Neural crest cell (in vitro differentiated cells): ENCODE measurements at regions not wholly inside any gene's neighbourhood (a gene's known extent, or its start where the extent isn't known, plus 50 kb on each side); places are given as distances from the start of the nearest gene placed in this dataset.
"Not testable (repeated sequence)": the region's sequence is repeated elsewhere in the genome, so short reads cannot be mapped to it uniquely, and the experiment has no call there.

ENCODE experiments used
- DNase-seq: peaks from one replicate; pipeline ENCODE4 v3.0.0; 2021; ENCODE audit warnings: low read depth, mixed read lengths, low spot score
- H3K27ac Mint-ChIP-seq: one replicate; pipeline ENCODE4 v1.8.0; 2021; ENCODE audit warnings: mild to moderate bottlenecking, mixed read lengths; ENCODE audit not compliant: unreplicated experiment
- H3K27me3 Mint-ChIP-seq: 2 replicates; pipeline ENCODE4 v1.8.0; 2021; ENCODE audit warnings: low read depth, mild to moderate bottlenecking, mixed read lengths
- H3K36me3 Mint-ChIP-seq: 2 replicates; pipeline ENCODE4 v1.8.0; 2021; ENCODE audit warnings: low read depth, mild to moderate bottlenecking, mixed read lengths
- H3K4me1 Mint-ChIP-seq: 2 replicates; pipeline ENCODE4 v1.8.0; 2021; ENCODE audit warnings: mixed read lengths
- H3K4me3 Mint-ChIP-seq: one replicate; pipeline ENCODE4 v1.8.0; 2021; ENCODE audit warnings: mild to moderate bottlenecking, mixed read lengths
- H3K9me3 Mint-ChIP-seq: 2 replicates; pipeline ENCODE4 v1.8.0; 2021; ENCODE audit warnings: mixed read lengths
- CTCF ChIP-seq: fragments of 200-600 bp; sonication (generic); conservative IDR thresholded peaks from 2 replicates; pipeline ENCODE4 v1.5.0; 2021; ENCODE audit warnings: antibody characterized with exemption, mild to moderate bottlenecking

- Mint-ChIP-seq H3K4me3 (no peak overlapping the region), H3K36me3 (peaks cover 3% of the 10 kb centered on the region), H3K27me3 (no peaks in the 10 kb centered on the region), H3K4me1 (peaks cover under 1% of the 10 kb centered on the region), H3K27ac (no peak overlapping the region), H3K9me3 (peaks cover 14% of the 10 kb centered on the region)
- no peak for TF ChIP-seq CTCF
- no peak for DNase-seq
These were observed 293.6 kb upstream of the NDST3 start for GRCh38 chr4:117740736-117741135.

GRCh38 chr4:117745379-117745778 lies 288.9 kb upstream of the NDST3 start:
- H3K27me3 Mint-ChIP-seq, H3K4me3 Mint-ChIP-seq, H3K9me3 Mint-ChIP-seq, H3K27ac Mint-ChIP-seq, H3K4me1 Mint-ChIP-seq, DNase-seq, H3K36me3 Mint-ChIP-seq: not testable (repeated sequence)

- no peaks in the 10 kb centered on the region for H3K4me1 Mint-ChIP-seq
- H3K36me3 Mint-ChIP-seq, result peaks cover 13% of the 10 kb centered on the region
- no peak for TF ChIP-seq CTCF
- no peak overlapping the region for H3K4me3 Mint-ChIP-seq
- no peak for DNase-seq
- H3K9me3 Mint-ChIP-seq, result peaks cover 8% of the 10 kb centered on the region
- no peaks in the 10 kb centered on the region for H3K27me3 Mint-ChIP-seq
- H3K27ac Mint-ChIP-seq, result no peak overlapping the region
These were observed 278.8 kb upstream of the NDST3 start for GRCh38 chr4:117755438-117755837.

GRCh38 chr4:117768610-117769009 lies 265.7 kb upstream of the NDST3 start:
- H3K9me3 Mint-ChIP-seq, result no peaks in the 10 kb centered on the region
- H3K27me3 Mint-ChIP-seq, result no peaks in the 10 kb centered on the region

GRCh38 chr4:117770269-117771102 lies 263.8 kb upstream of the NDST3 start:
- no peaks in the 10 kb centered on the region for H3K27me3 Mint-ChIP-seq
- no peaks in the 10 kb centered on the region for H3K4me1 Mint-ChIP-seq
- DNase-seq, result no peak
- H3K36me3 Mint-ChIP-seq, result peaks cover 3% of the 10 kb centered on the region
- no peak overlapping the region for H3K27ac Mint-ChIP-seq
- no peak for TF ChIP-seq CTCF
- no peak overlapping the region for H3K4me3 Mint-ChIP-seq
- peaks cover under 1% of the 10 kb centered on the region for H3K9me3 Mint-ChIP-seq

More at GRCh38 chr4:117768610-117769009, 265.7 kb upstream of the NDST3 start:
- Mint-ChIP-seq H3K4me1 (no peaks in the 10 kb centered on the region), H3K36me3 (peaks cover 2% of the 10 kb centered on the region), H3K4me3 (no peak overlapping the region), H3K27ac (no peak overlapping the region)
- DNase-seq, result no peak
- no peak for TF ChIP-seq CTCF

GRCh38 chr4:117771647-117772337 lies 262.5 kb upstream of the NDST3 start:
- Mint-ChIP-seq H3K4me1 (no peaks in the 10 kb centered on the region), H3K36me3 (peaks cover 5% of the 10 kb centered on the region), H3K4me3 (no peak overlapping the region), H3K27ac (no peak overlapping the region), H3K9me3 (peaks cover 7% of the 10 kb centered on the region), H3K27me3 (no peaks in the 10 kb centered on the region)
- DNase-seq, result no peak
- peak; percentile 40 for TF ChIP-seq CTCF
